SK-N-SH (cell line): ENCODE measurements at regions not wholly inside any gene's neighbourhood (a gene's known extent, or its start where the extent isn't known, plus 50 kb on each side); places are given as distances from the start of the nearest gene placed in this dataset.

Experiments used
- CTCF ChIA-PET: fragments of 300-600, 350-600 bp; formaldehyde crosslinking; extraction: SDS; loops from one replicate; lab custom pipeline; 2021; lab: Yijun Ruan, JAX
- POLR2A ChIA-PET: fragments of 350-600 bp; sonication (Branson Sonifier 250); formaldehyde crosslinking; extraction: SDS; loops from one replicate; lab custom pipeline; 2020; ENCODE audit warnings: antibody characterized with exemption, inconsistent platforms; lab: Yijun Ruan, JAX
- DNase-seq: peaks from one replicate; pipeline ENCODE4 v3.0.0; 2012
- H2AFZ ChIP-seq: fragments of 200-600 bp; sonication (generic); 2 replicates; pipeline ENCODE4 v1.8.1; 2016; ENCODE audit warnings: antibody characterized with exemption, mild to moderate bottlenecking, low read depth
- H3F3A ChIP-seq: fragments of 200-600 bp; sonication (generic); replicated peaks from 2 replicates; pipeline ENCODE3; 2016; ENCODE audit warnings: antibody characterized with exemption, mild to moderate bottlenecking; ENCODE audit not compliant: insufficient read depth
- H3K27ac ChIP-seq, 2 experiments: fragments of 200-500 bp in 1 of 2; fragments of 200-600 bp in 1 of 2; sonication (Bioruptor generic) in 1 of 2; sonication (generic), shearing (Covaris generic) in 1 of 2; 2 replicates each; pipeline versions ENCODE4 v1.5.1 to v1.6.1; 2014 to 2016; ENCODE audit warnings: low read depth in 2 of 2, inconsistent platforms in 1 of 2, low read length in 1 of 2, mild to moderate bottlenecking in 1 of 2, mixed read lengths in 1 of 2
- H3K27me3 ChIP-seq: fragments of 200-600 bp; sonication (generic), shearing (Covaris generic); 2 replicates; pipeline ENCODE4 v1.6.1; 2016; ENCODE audit warnings: mixed run types; ENCODE audit not compliant: insufficient read depth
- H3K36me3 ChIP-seq, 2 experiments: fragments of 200-500 bp in 1 of 2; fragments of 200-600 bp in 1 of 2; sonication (Bioruptor generic) in 1 of 2; sonication (generic) in 1 of 2; replicated peaks in 1 of 2; 2 replicates each; pipeline versions ENCODE3 to v1.5.1; 2014 to 2016; ENCODE audit warnings: low read length in 1 of 2, mild to moderate bottlenecking in 1 of 2; ENCODE audit not compliant: insufficient read depth in 2 of 2, control insufficient read depth in 1 of 2
- H3K4me1 ChIP-seq, 2 experiments: fragments of 200-500 bp in 1 of 2; fragments of 200-600 bp in 1 of 2; sonication (Bioruptor generic) in 1 of 2; sonication (generic), shearing (Covaris generic) in 1 of 2; 2 replicates each; pipeline versions ENCODE4 v1.5.1 to v1.6.1; 2014 to 2016; ENCODE audit warnings: low read depth in 1 of 2, low read length in 1 of 2, mixed run types in 1 of 2; ENCODE audit not compliant: insufficient read depth in 2 of 2, control insufficient read depth in 1 of 2
- H3K4me2 ChIP-seq: fragments of 200-600 bp; sonication (generic), shearing (Covaris generic); 2 replicates; pipeline ENCODE4 v1.6.1; 2017; ENCODE audit warnings: mixed run types
- H3K4me3 ChIP-seq, 2 experiments: fragments of 200-500 bp in 1 of 2; fragments of 200-600 bp in 1 of 2; sonication (Bioruptor generic) in 1 of 2; sonication (generic), shearing (Covaris generic) in 1 of 2; 2 replicates each; pipeline versions ENCODE4 v1.5.1 to v1.8.1; 2014 to 2016; ENCODE audit warnings: low read depth in 2 of 2, inconsistent platforms in 1 of 2, low read length in 1 of 2, mild to moderate bottlenecking in 1 of 2, mixed read lengths in 1 of 2, moderate library complexity in 1 of 2
- H3K79me2 ChIP-seq: fragments of 200-600 bp; sonication (generic); 2 replicates; pipeline ENCODE4 v1.8.1; 2017; ENCODE audit warnings: mild to moderate bottlenecking; ENCODE audit not compliant: insufficient read depth
- H3K9ac ChIP-seq: fragments of 200-600 bp; sonication (generic); 2 replicates; pipeline ENCODE4 v1.6.1; 2017; ENCODE audit warnings: mixed run types
- H3K9me2 ChIP-seq: fragments of 200-600 bp; sonication (generic); 2 replicates; pipeline ENCODE4 v1.6.1; 2017; ENCODE audit warnings: mixed run types
- H3K9me3 ChIP-seq: fragments of 200-600 bp; sonication (generic); 2 replicates; pipeline ENCODE4 v1.6.1; 2017; ENCODE audit warnings: mixed run types, mild to moderate bottlenecking, moderate library complexity
- H4K20me1 ChIP-seq: fragments of 200-600 bp; sonication (generic); 2 replicates; pipeline ENCODE4 v1.6.1; 2017; ENCODE audit warnings: mild to moderate bottlenecking, mixed run types; ENCODE audit not compliant: insufficient read depth
- ELF1 ChIP-seq: IDR thresholded peaks from 2 replicates; pipeline ENCODE4 v1.4.0; 2012
- FOXM1 ChIP-seq: IDR thresholded peaks from 2 replicates; pipeline ENCODE4 v1.4.0; 2012; ENCODE audit warnings: low read depth, mild to moderate bottlenecking
- GABPA ChIP-seq: IDR thresholded peaks from 2 replicates; pipeline ENCODE4 v1.4.0; 2012; ENCODE audit warnings: low read depth, mild to moderate bottlenecking
- RCOR1 ChIP-seq: fragments of 150-350 bp; IDR thresholded peaks from 2 replicates; pipeline ENCODE4 v1.6.1; 2017; ENCODE audit warnings: antibody characterized with exemption, low read length
- RXRA ChIP-seq: IDR thresholded peaks from 2 replicates; pipeline ENCODE4 v1.4.0; 2012; ENCODE audit warnings: low read depth, mild to moderate bottlenecking, borderline replicate concordance
- TCF12 ChIP-seq: IDR thresholded peaks from 2 replicates; pipeline ENCODE4 v1.4.0; 2012
- TEAD4 ChIP-seq: IDR thresholded peaks from 2 replicates; pipeline ENCODE4 v1.4.0; 2012; ENCODE audit warnings: mild to moderate bottlenecking, borderline replicate concordance; ENCODE audit not compliant: insufficient read depth
- WGBS: methylation state at CpG from one replicate; pipeline ENCODE4 v1.1.6; 2017; ENCODE audit warnings: low lambda C conversion rate; 5-methylcytosine and 5-hydroxymethylcytosine counted together
- TF ChIP-seq, protein P1 (sequence below): fragments of 150-350 bp; IDR thresholded peaks from 2 replicates; pipeline ENCODE4 v1.6.1; 2016; ENCODE audit warnings: mild to moderate bottlenecking, low read depth, low read length
- TF ChIP-seq, protein P2 (sequence below): fragments of 150-350 bp; IDR thresholded peaks from 2 replicates; pipeline ENCODE4 v1.6.1; 2017; ENCODE audit warnings: antibody characterized with exemption, low read length, low read depth, borderline replicate concordance
- TF ChIP-seq, protein P3 (sequence below): IDR thresholded peaks from 2 replicates; pipeline ENCODE4 v1.4.0; 2012; ENCODE audit warnings: low read depth, borderline replicate concordance

GRCh38 chr13:77986713-77987112, 68.1 kb upstream of the EDNRB start:
- ChIA-PET CTCF (no interaction called here), POLR2A (no interaction called here)
- Histone ChIP-seq H3K4me1 (peaks cover 0 to under 1% of the 10 kb centered on the region in 2 experiments; a peak in 2 of 4 replicates), H4K20me1 (no peaks in the 10 kb centered on the region), H3K27me3 (no peaks in the 10 kb centered on the region), H3F3A (no peaks in the 10 kb centered on the region), H3K27ac (no peak overlapping the region), H3K9me3 (no peaks in the 10 kb centered on the region), H2AFZ (no peak overlapping the region), H3K79me2 (no peaks in the 10 kb centered on the region), H3K9ac (no peak overlapping the region), H3K4me2 (no peak overlapping the region), H3K9me2 (no peaks in the 10 kb centered on the region), H3K4me3 (no peak overlapping the region), H3K36me3 (no peaks in the 10 kb centered on the region)
- no peak for DNase-seq
- TF ChIP-seq GABPA (no peak), RXRA (no peak), ELF1 (no peak), RCOR1 (no peak), TCF12 (no peak), TEAD4 (no peak)
- TF ChIP-seq, protein P1, sequence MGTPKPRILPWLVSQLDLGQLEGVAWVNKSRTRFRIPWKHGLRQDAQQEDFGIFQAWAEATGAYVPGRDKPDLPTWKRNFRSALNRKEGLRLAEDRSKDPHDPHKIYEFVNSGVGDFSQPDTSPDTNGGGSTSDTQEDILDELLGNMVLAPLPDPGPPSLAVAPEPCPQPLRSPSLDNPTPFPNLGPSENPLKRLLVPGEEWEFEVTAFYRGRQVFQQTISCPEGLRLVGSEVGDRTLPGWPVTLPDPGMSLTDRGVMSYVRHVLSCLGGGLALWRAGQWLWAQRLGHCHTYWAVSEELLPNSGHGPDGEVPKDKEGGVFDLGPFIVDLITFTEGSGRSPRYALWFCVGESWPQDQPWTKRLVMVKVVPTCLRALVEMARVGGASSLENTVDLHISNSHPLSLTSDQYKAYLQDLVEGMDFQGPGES = no peak
- TF ChIP-seq, protein P2, sequence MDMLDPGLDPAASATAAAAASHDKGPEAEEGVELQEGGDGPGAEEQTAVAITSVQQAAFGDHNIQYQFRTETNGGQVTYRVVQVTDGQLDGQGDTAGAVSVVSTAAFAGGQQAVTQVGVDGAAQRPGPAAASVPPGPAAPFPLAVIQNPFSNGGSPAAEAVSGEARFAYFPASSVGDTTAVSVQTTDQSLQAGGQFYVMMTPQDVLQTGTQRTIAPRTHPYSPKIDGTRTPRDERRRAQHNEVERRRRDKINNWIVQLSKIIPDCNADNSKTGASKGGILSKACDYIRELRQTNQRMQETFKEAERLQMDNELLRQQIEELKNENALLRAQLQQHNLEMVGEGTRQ = no peak
- 34% methylated on average over 4 of the region's 5 CpGs for WGBS

DNA sequence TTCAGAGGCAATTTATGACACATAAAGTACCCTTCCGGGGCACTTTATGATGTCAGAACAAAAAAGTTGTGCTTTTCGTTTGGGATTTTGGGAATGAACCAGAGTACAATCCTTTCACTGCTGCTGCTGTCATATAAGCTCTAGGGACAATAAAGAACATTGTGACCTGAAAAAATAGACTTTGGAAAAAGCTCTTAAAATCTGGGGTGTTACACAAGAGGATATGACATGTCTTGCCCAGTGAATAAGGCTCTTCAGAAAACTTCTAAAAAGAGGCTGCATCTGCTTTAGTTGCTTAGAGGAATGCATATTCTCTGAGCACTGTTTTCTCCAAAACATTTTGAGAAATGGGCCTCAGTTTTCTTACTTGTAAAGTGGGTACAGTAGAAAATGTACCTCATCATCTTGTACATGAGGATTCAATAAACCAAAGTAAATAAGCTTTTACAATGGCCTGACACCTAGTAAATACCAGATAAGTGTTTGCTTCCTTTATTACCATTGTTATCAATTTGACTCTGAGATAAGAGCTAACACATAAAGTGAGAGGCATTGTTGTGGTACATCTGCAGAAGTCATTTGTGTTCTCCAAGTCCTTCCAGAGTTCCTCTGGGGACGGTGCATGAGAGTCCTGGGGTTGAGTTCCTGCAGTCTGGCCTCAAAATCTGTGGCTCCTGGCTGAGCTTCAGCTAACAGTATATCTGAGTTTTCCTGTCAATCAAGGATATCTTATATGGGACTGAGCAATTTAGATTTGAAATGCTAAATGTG, 67.4 kb upstream of the EDNRB start:
- CTCF ChIA-PET = no interaction called here
- no peak for TF ChIP-seq FOXM1
- TF ChIP-seq, protein P3, sequence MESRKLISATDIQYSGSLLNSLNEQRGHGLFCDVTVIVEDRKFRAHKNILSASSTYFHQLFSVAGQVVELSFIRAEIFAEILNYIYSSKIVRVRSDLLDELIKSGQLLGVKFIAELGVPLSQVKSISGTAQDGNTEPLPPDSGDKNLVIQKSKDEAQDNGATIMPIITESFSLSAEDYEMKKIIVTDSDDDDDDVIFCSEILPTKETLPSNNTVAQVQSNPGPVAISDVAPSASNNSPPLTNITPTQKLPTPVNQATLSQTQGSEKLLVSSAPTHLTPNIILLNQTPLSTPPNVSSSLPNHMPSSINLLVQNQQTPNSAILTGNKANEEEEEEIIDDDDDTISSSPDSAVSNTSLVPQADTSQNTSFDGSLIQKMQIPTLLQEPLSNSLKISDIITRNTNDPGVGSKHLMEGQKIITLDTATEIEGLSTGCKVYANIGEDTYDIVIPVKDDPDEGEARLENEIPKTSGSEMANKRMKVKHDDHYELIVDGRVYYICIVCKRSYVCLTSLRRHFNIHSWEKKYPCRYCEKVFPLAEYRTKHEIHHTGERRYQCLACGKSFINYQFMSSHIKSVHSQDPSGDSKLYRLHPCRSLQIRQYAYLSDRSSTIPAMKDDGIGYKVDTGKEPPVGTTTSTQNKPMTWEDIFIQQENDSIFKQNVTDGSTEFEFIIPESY = no peak
- no peak for TF ChIP-seq TEAD4
- Histone ChIP-seq H3F3A (no peaks in the 10 kb centered on the region), H2AFZ (no peak overlapping the region), H3K9me2 (no peaks in the 10 kb centered on the region), H3K9ac (no peak overlapping the region), H4K20me1 (no peaks in the 10 kb centered on the region), H3K27me3 (no peaks in the 10 kb centered on the region), H3K4me1 (peaks cover 0 to 7% of the 10 kb centered on the region in 2 experiments; a peak in 2 of 4 replicates), H3K36me3 (no peaks in the 10 kb centered on the region), H3K4me3 (no peak overlapping the region), H3K79me2 (no peaks in the 10 kb centered on the region), H3K4me2 (no peak overlapping the region), H3K9me3 (no peaks in the 10 kb centered on the region), H3K27ac (no peak overlapping the region)
- no peak for DNase-seq
- WGBS = 34% methylated on average over 3 of the region's 3 CpGs
- POLR2A ChIA-PET = no interaction called here
